H4 (cell line): ENCODE measurements at regions not wholly inside any gene's neighbourhood (a gene's known extent, or its start where the extent isn't known, plus 50 kb on each side); places are given as distances from the start of the nearest gene placed in this dataset.
"Not testable (repeated sequence)": the region's sequence is repeated elsewhere in the genome, so short reads cannot be mapped to it uniquely, and the experiment has no call there.

ENCODE experiments used
- DNase-seq: peaks from one replicate; pipeline ENCODE4 v3.0.0-alpha.2; 2015; ENCODE audit warnings: low spot score

GRCh38 chr19:27718234-27718633 lies 1494.7 kb downstream of the UQCRFS1 start:
- no peak for DNase-seq

DNA sequence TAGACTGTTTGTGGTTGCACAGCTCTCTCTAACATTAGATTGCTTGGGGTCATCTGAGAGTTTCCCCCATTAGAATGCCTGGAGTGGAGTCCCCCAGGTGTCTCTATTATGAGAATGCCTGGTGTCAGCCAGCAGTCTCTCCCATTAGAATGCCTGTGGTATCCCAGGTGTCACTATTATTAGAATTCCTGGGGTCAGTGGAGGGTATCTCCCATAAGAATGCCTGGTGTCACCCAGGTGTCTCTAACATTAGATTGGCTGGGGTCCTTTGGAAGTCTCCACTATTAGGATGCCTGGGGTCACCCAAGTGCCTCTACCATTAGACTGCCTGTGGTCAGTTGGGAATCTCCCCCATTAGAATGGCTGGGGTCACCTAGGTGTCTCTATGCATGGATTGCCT lies 1495.1 kb downstream of the UQCRFS1 start:
- DNase-seq = no peak

DNA sequence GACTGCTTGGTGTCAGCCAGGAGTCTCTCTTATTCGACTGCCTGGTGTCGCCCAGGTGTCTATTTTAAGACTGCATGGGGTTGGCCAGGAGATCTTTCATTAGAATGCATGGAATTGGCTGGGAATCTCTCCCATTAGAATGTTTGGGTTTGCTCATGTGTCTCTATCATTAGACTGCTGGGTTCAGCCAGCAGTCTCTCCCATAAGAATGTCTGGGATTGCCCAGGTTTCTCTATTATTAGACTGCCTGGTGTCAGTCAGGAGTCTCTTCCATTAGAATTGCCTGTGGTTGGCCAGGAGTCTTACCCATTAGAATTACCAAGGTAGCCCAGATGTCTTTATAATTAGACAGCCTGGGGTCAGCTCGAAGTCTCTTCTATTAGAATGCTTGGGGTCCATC lies 1496.0 kb downstream of the UQCRFS1 start:
- no peak for DNase-seq

- no peak for DNase-seq
Measured at GRCh38 chr19:27714857-27715256, 1498.1 kb downstream of the UQCRFS1 start.

DNA sequence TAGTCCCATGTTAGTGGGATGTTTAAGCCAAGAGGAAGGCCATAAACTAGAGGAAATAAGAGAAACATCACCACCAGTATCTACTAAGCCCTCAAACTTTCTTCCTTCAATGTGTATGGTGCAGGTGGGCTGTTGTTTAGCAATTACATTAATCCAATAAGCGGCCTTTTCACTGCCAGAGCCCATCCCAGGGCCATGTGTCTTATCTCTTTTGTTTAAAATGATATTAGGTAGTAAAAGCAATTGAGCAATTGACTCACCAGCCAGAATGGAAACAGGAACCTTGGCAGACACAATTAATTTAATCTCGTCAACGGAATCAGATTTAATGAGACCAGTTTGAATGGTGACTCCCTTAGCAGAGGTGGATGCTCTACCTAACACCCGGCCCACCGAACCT lies 1503.5 kb downstream of the UQCRFS1 start:
- no peak for DNase-seq

GRCh38 chr19:27708986-27709385 lies 1504.0 kb downstream of the UQCRFS1 start:
- DNase-seq = not testable (repeated sequence)

GRCh38 chr19:27707026-27707425 lies 1505.9 kb downstream of the UQCRFS1 start:
- DNase-seq = not testable (repeated sequence)

GRCh38 chr19:27705896-27706295 lies 1507.1 kb downstream of the UQCRFS1 start:
- DNase-seq = no peak

DNA sequence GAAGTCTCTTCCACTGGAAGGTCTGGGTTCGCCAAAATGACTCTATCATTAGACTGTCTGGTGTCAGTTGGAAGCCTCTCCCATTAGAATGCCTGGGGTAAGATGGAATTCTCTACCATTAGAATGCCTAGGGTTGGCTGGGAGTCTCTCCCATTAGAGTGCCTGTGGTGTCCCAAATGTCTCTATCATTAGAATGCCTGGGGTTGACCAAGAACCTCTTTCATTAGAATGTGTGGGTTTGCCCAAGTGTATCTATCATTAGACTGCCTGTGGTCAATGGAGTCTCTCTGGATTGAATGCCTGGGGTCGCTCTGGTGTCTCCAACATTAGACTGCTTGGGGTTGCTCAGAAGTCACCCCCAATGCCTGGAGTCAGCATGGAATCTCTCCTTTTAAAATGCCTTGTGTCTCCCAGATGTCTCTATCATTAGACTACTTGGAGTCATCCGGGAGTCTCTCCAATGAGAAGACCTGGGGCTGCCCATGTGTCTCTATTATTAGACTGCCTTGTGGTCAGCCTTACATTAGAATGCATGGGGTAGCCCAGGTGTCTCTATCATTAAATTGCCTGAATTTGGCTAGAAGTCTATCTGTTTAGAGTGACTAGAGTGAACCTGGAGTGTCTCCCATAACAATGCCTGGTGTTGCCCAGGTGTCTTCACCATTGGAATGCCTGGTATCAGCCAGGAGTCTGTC lies 1518.4 kb downstream of the UQCRFS1 start:
- no peak for DNase-seq

GRCh38 chr19:27691991-27692390 lies 1521.0 kb downstream of the UQCRFS1 start:
- no peak for DNase-seq

DNA sequence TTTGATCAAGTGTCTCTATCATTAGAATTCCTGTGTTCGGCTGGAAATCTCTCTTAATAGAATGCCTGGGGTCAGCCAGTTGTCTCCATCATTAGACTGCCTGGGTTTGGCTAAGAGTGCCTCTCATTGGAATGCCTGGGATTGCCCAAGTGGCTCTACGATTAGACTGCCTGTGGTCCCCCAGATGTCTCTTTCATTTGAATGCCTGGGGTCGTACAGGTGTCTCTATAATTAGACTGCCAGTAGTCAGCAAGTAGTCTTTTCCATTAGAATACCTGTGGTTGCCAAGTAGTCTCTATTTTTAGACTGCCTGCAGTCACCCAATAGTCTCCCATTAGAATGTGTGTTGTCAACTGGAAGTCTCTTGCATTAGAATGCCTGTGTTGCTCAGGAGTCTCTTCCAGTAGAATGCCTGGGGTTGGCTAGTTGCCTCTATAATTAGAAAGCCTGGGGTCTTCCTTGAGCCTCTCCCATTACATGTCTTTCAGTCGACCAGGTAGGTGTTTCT lies 1523.2 kb downstream of the UQCRFS1 start:
- DNase-seq = no peak

- DNase-seq = no peak
Measured at GRCh38 chr19:27684293-27684692, 1528.7 kb downstream of the UQCRFS1 start.

DNA sequence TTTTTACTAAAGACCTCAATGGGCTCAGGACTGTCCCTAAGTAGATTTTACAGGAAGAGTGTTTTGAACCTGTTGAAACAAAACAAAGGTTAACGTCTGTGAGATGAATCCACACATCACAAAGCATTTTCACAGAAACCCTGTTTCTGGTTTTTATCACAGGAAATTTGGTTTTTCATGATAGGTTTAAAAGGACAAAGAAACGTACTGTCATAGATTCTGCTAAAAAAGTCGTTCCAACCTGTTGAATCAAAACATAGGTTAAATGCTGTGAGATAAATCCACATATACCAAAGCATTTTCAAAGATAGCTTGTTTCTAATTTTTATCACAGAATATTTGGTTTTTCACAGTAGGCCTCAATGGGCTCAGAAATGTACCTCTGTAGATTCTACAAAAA lies 1531.0 kb downstream of the UQCRFS1 start:
- no peak for DNase-seq

- no peak for DNase-seq
Measured at GRCh38 chr19:27679905-27680304, 1533.0 kb downstream of the UQCRFS1 start.

DNA sequence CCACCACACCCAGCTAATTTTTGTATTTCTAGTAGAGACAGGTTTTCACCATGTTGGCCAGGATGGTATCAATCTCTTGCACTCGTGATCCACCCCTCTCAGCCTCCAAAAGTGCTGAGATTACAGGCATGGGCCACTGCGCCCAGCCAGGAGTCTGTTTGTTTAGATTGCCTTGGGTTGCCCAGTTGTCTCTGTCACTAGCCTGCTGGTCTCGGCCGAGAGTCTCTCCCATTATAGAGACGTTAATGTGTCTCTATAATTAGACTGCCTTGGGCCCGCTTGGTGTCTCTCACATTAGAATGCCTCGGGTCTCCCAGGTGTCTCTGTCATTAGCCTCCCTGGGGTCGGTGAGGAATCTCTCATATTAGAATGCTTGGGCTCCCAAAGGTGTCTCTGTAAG lies 1533.6 kb downstream of the UQCRFS1 start:
- no peak for DNase-seq

GRCh38 chr19:27676877-27677276 lies 1536.1 kb downstream of the UQCRFS1 start:
- DNase-seq = no peak

- DNase-seq = no peak
Measured at GRCh38 chr19:27676334-27676733, 1536.6 kb downstream of the UQCRFS1 start.

DNA sequence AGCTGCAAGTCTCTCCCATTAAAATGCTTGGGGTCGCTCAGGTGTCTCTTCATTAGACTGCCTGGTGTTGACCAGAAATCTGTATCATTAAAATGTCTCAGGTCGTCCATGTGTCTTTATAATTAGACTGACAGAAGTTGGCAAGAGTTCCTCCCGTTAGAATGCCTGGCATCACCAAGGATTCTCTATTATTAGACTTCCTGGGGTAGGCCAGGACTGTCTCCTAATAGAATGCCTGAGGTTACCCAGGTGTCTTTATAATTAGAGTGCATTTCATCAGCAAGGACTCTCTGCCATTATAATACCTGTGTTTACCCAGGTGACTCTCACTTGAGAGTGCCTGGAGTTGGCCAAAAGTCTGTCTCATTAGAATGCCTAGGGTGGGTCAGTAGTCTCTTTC lies 1537.2 kb downstream of the UQCRFS1 start:
- DNase-seq = no peak

DNA sequence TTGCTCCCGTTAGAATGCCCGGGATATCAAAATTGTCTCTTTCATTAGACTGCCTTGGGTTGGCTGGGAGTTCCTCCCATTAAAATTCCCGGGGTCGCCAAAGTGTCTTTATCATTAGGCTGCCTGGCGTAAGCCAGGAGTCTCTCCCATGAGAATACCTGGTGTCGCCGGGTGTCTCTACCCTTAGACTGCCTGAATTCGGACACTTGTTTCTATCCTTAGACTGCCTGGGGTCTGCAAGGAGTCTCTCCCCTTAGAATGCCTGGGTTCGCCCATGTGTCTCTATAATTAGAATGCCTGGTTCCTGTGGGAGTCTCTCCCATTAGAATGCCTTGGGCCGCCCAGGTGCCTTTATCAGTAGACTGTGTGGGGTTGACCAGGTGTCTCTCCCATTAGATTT lies 1538.2 kb downstream of the UQCRFS1 start:
- no peak for DNase-seq

GRCh38 chr19:27673986-27674385 lies 1539.0 kb downstream of the UQCRFS1 start:
- DNase-seq = no peak

- DNase-seq = no peak
Measured at GRCh38 chr19:27672309-27673047, 1540.5 kb downstream of the UQCRFS1 start.

- DNase-seq = no peak
Measured at GRCh38 chr19:27671876-27672275, 1541.1 kb downstream of the UQCRFS1 start.

GRCh38 chr19:27660428-27660827 lies 1552.5 kb downstream of the UQCRFS1 start:
- no peak for DNase-seq
